Activated T-helper 1 cell treated with anti-CD3 and anti-CD28 coated beads, Interleukin-2, amount 50 U/mL, for 16 hours (primary cell): ENCODE measurements at regions not wholly inside any gene's neighbourhood (a gene's known extent, or its start where the extent isn't known, plus 50 kb on each side); places are given as distances from the start of the nearest gene placed in this dataset.

ENCODE experiments used
- DNase-seq, 2 donors: peaks; one replicate each; pipeline ENCODE4 v3.0.0-alpha.2; 2020; ENCODE audit warnings: low read depth in 1 of 2, low spot score in 1 of 2

GRCh38 chr2:105943977-105944376 lies 199.3 kb downstream of the NCK2 start:
- DNase-seq = no peak
